Hepatocyte (in vitro differentiated cells): ENCODE measurements at regions not wholly inside any gene's neighbourhood (a gene's known extent, or its start where the extent isn't known, plus 50 kb on each side); places are given as distances from the start of the nearest gene placed in this dataset.

Source experiments
- DNase-seq: peaks from one replicate; pipeline ENCODE4 v3.0.0-alpha.2; 2016; ENCODE audit warnings: low spot score
- H2AFZ ChIP-seq: fragments of 200-600 bp; sonication (generic); 2 replicates; pipeline ENCODE4 v1.6.0; 2016; ENCODE audit warnings: antibody characterized with exemption, mild to moderate bottlenecking
- H3K27ac ChIP-seq: fragments of 200-600 bp; sonication (generic); 2 replicates; pipeline ENCODE4 v1.5.1; 2016; ENCODE audit warnings: mild to moderate bottlenecking
- H3K27me3 ChIP-seq: fragments of 200-600 bp; sonication (generic); 2 replicates; pipeline ENCODE4 v1.6.1; 2016
- H3K36me3 ChIP-seq: fragments of 200-600 bp; sonication (generic); replicated peaks from 2 replicates; pipeline ENCODE4 v1.5.1; 2016; ENCODE audit warnings: low read depth; ENCODE audit not compliant: insufficient read depth
- H3K4me1 ChIP-seq: fragments of 200-600 bp; sonication (generic); 2 replicates; pipeline ENCODE4 v1.5.1; 2016; ENCODE audit warnings: mild to moderate bottlenecking, moderate library complexity; ENCODE audit not compliant: insufficient read depth
- H3K4me2 ChIP-seq: fragments of 200-600 bp; sonication (generic); 2 replicates; pipeline ENCODE4 v1.6.0; 2016
- H3K4me3 ChIP-seq: fragments of 200-600 bp; sonication (generic); 2 replicates; pipeline ENCODE4 v1.5.1; 2016; ENCODE audit warnings: mild to moderate bottlenecking
- H3K79me2 ChIP-seq: fragments of 200-600 bp; sonication (generic); 2 replicates; pipeline ENCODE4 v1.6.0; 2017; ENCODE audit warnings: mild to moderate bottlenecking
- H3K9me2 ChIP-seq: fragments of 200-600 bp; sonication (generic); replicated peaks from 2 replicates; pipeline ENCODE4 v1.6.0; 2017; ENCODE audit warnings: mild to moderate bottlenecking; ENCODE audit not compliant: insufficient read depth
- H3K9me3 ChIP-seq: fragments of 200-600 bp; sonication (generic); 2 replicates; pipeline ENCODE4 v1.5.1; 2016; ENCODE audit warnings: low read depth, mild to moderate bottlenecking
- H4K20me1 ChIP-seq: fragments of 200-600 bp; sonication (generic); 2 replicates; pipeline ENCODE4 v1.6.0; 2016; ENCODE audit warnings: mild to moderate bottlenecking; ENCODE audit not compliant: insufficient read depth, poor library complexity, severe bottlenecking
- CTCF ChIP-seq: fragments of 200-600 bp; sonication (generic); IDR thresholded peaks from 2 replicates; pipeline ENCODE4 v1.5.1; 2016; ENCODE audit warnings: antibody characterized with exemption, mild to moderate bottlenecking; ENCODE audit not compliant: poor library complexity
- EZH2 ChIP-seq: fragments of 200-600 bp; sonication (generic); IDR thresholded peaks from 2 replicates; pipeline ENCODE4 v1.6.1; 2016; ENCODE audit warnings: antibody characterized with exemption, mild to moderate bottlenecking, borderline replicate concordance
- EZH2phosphoT487 ChIP-seq: fragments of 200-600 bp; sonication (generic); IDR thresholded peaks from one replicate; pipeline ENCODE4 v1.6.1; 2018; ENCODE audit warnings: antibody characterized with exemption, mild to moderate bottlenecking, low read depth, moderate library complexity; ENCODE audit not compliant: unreplicated experiment, severe bottlenecking
- WGBS: methylation state at CpG from one replicate; pipeline ENCODE4 v1.1.6; 2016; ENCODE audit warnings: low lambda C conversion rate; ENCODE audit errors: missing lambda C conversion rate; 5-methylcytosine and 5-hydroxymethylcytosine counted together

- DNase-seq, result no peak
- no peaks in the 10 kb centered on the region for H3K27me3 ChIP-seq
- no peaks in the 10 kb centered on the region for H3K9me2 ChIP-seq
- H3K36me3 ChIP-seq, result no peaks in the 10 kb centered on the region
- H3K4me2 ChIP-seq, result no peak overlapping the region
- H3K79me2 ChIP-seq, result no peaks in the 10 kb centered on the region
- no peaks in the 10 kb centered on the region for H4K20me1 ChIP-seq
- no peak overlapping the region for H3K4me3 ChIP-seq
- no peak overlapping the region for H2AFZ ChIP-seq
- H3K9me3 ChIP-seq, result no peaks in the 10 kb centered on the region
- no peak for TF ChIP-seq EZH2
- H3K4me1 ChIP-seq, result peaks cover 8% of the 10 kb centered on the region
- WGBS, result 56% methylated on average over 14 of the region's 14 CpGs
- no peak overlapping the region for H3K27ac ChIP-seq
These were observed 84.1 kb upstream of the LINGO1 start for GRCh38 chr15:77716632-77717332.

- 64% methylated on average over 5 of the region's 5 CpGs for WGBS
These were observed 83.1 kb upstream of the LINGO1 start for GRCh38 chr15:77715860-77716259.

GRCh38 chr15:77715051-77715450 is 82.3 kb upstream of the LINGO1 start:
- Histone ChIP-seq H3K79me2 (no peaks in the 10 kb centered on the region), H3K4me1 (peaks cover 8% of the 10 kb centered on the region), H3K9me3 (no peaks in the 10 kb centered on the region), H3K27ac (no peak overlapping the region), H3K9me2 (no peaks in the 10 kb centered on the region), H3K36me3 (no peaks in the 10 kb centered on the region), H2AFZ (no peak overlapping the region), H3K27me3 (no peaks in the 10 kb centered on the region), H4K20me1 (no peaks in the 10 kb centered on the region), H3K4me3 (no peak overlapping the region), H3K4me2 (no peak overlapping the region)
- TF ChIP-seq EZH2 (no peak), EZH2phosphoT487 (no peak), CTCF (no peak)
- no peak for DNase-seq
- 74% methylated on average over 6 of the region's 6 CpGs for WGBS

More at GRCh38 chr15:77715860-77716259, 83.1 kb upstream of the LINGO1 start:
- Histone ChIP-seq H3K9me2 (no peaks in the 10 kb centered on the region), H3K27me3 (no peaks in the 10 kb centered on the region), H3K9me3 (no peaks in the 10 kb centered on the region), H2AFZ (no peak overlapping the region), H3K4me2 (no peak overlapping the region), H3K4me1 (peaks cover 8% of the 10 kb centered on the region), H4K20me1 (no peaks in the 10 kb centered on the region), H3K79me2 (no peaks in the 10 kb centered on the region), H3K27ac (no peak overlapping the region), H3K4me3 (no peak overlapping the region), H3K36me3 (no peaks in the 10 kb centered on the region)
- TF ChIP-seq CTCF (no peak), EZH2phosphoT487 (no peak), EZH2 (no peak)
- DNase-seq, result no peak

- H4K20me1 ChIP-seq, result no peaks in the 10 kb centered on the region
- no peak overlapping the region for H3K4me2 ChIP-seq
- no peak overlapping the region for H3K4me3 ChIP-seq
- H3K27me3 ChIP-seq, result no peaks in the 10 kb centered on the region
- no peak overlapping the region for H2AFZ ChIP-seq
- H3K36me3 ChIP-seq, result no peaks in the 10 kb centered on the region
- H3K9me3 ChIP-seq, result no peaks in the 10 kb centered on the region
- no peaks in the 10 kb centered on the region for H3K9me2 ChIP-seq
- no peak for DNase-seq
- WGBS, result 76% methylated on average over 12 of the region's 13 CpGs
- TF ChIP-seq EZH2, result no peak
- no peak for TF ChIP-seq CTCF
- TF ChIP-seq EZH2phosphoT487, result no peak
- H3K79me2 ChIP-seq, result no peaks in the 10 kb centered on the region
- H3K4me1 ChIP-seq, result peaks cover 8% of the 10 kb centered on the region
- no peak overlapping the region for H3K27ac ChIP-seq
These were observed 81.8 kb upstream of the LINGO1 start for GRCh38 chr15:77714555-77714954.
